Suppressor macrophage treated with lipopolysaccharide for 4 hours (primary cell): ENCODE measurements at regions not wholly inside any gene's neighbourhood (a gene's known extent, or its start where the extent isn't known, plus 50 kb on each side); places are given as distances from the start of the nearest gene placed in this dataset.

ENCODE experiments used
- DNase-seq: peaks from one replicate; pipeline ENCODE4 v3.0.0-alpha.2; 2020

GRCh38 chr2:205902041-205902899 is 183.7 kb downstream of the INO80D start:
- no peak for DNase-seq

GRCh38 chr2:205901491-205901890 is 184.5 kb downstream of the INO80D start:
- DNase-seq, result no peak

GRCh38 chr2:205898744-205899143 is 187.2 kb downstream of the INO80D start:
- DNase-seq, result no peak

GRCh38 chr2:205895981-205896655 is 189.9 kb downstream of the INO80D start:
- no peak for DNase-seq

- DNase-seq, result no peak
These were observed 193.2 kb downstream of the INO80D start for GRCh38 chr2:205892665-205893259.

- DNase-seq, result no peak
These were observed 193.7 kb downstream of the INO80D start for GRCh38 chr2:205892251-205892655.

- no peak for DNase-seq
These were observed 196.9 kb downstream of the INO80D start for GRCh38 chr2:205889114-205889513.

- DNase-seq, result no peak
These were observed 198.3 kb downstream of the INO80D start for GRCh38 chr2:205887637-205888036.

- peak; percentile 92 for DNase-seq
These were observed 200.4 kb downstream of the INO80D start for GRCh38 chr2:205885492-205886099.

- no peak for DNase-seq
These were observed 201.7 kb downstream of the NRP2 start for GRCh38 chr2:205883965-205884364.

- DNase-seq, result no peak
These were observed 200.6 kb downstream of the NRP2 start for GRCh38 chr2:205882806-205883425.

GRCh38 chr2:205880048-205880447 is 197.7 kb downstream of the NRP2 start:
- DNase-seq, result no peak

- DNase-seq, result no peak
These were observed 196.9 kb downstream of the NRP2 start for GRCh38 chr2:205878999-205879762.

- no peak for DNase-seq
These were observed 195.2 kb downstream of the NRP2 start for GRCh38 chr2:205877496-205877895.

- DNase-seq, result no peak
These were observed 193.8 kb downstream of the NRP2 start for GRCh38 chr2:205876127-205876526.

GRCh38 chr2:205872716-205873115 is 190.4 kb downstream of the NRP2 start:
- no peak for DNase-seq

GRCh38 chr2:205869439-205869838 is 187.1 kb downstream of the NRP2 start:
- DNase-seq, result no peak

GRCh38 chr2:205868773-205869333 is 186.6 kb downstream of the NRP2 start:
- DNase-seq, result peak; percentile 90

GRCh38 chr2:205868053-205868452 is 185.8 kb downstream of the NRP2 start:
- no peak for DNase-seq

- DNase-seq, result peak; percentile 50
These were observed 185.1 kb downstream of the NRP2 start for GRCh38 chr2:205867371-205867770.

GRCh38 chr2:205865905-205866441 is 183.7 kb downstream of the NRP2 start:
- DNase-seq, result peak; percentile 21

- no peak for DNase-seq
These were observed 182.8 kb downstream of the NRP2 start for GRCh38 chr2:205865056-205865455.
